ENCODE measurements at regions not wholly inside any gene's neighbourhood (a gene's known extent, or its start where the extent isn't known, plus 50 kb on each side); places are given as distances from the start of the nearest gene placed in this dataset.

DNA sequence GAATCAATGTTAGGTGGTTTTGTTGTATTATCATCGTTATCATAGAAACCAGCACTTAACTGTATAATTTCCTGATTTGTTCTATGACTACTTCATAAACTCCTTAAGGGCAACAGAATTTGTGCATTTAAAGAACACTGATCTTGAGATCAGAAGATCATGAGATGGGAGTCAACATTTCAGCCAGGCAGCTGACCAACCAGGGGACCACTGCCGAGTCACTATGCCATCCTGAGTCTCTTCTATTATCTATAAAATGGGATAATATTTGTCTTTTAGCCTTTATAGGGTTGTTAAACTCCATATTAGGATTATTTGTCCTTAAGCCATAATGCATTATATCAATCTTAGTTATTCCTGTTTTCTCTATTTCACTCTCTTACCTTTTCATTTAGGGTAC, 261.7 kb downstream of the GPAM start:
- TF ChIP-seq, protein P1, sequence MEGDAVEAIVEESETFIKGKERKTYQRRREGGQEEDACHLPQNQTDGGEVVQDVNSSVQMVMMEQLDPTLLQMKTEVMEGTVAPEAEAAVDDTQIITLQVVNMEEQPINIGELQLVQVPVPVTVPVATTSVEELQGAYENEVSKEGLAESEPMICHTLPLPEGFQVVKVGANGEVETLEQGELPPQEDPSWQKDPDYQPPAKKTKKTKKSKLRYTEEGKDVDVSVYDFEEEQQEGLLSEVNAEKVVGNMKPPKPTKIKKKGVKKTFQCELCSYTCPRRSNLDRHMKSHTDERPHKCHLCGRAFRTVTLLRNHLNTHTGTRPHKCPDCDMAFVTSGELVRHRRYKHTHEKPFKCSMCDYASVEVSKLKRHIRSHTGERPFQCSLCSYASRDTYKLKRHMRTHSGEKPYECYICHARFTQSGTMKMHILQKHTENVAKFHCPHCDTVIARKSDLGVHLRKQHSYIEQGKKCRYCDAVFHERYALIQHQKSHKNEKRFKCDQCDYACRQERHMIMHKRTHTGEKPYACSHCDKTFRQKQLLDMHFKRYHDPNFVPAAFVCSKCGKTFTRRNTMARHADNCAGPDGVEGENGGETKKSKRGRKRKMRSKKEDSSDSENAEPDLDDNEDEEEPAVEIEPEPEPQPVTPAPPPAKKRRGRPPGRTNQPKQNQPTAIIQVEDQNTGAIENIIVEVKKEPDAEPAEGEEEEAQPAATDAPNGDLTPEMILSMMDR (IDR thresholded peaks at IDR 0.05 in 8 of 11, conservative IDR thresholded peaks at IDR 0.05 in 3 of 11): no peak
- TF ChIP-seq POLR2A (IDR thresholded peaks at IDR 0.05): no peak
- TF ChIP-seq POLR2AphosphoS5 (IDR thresholded peaks at IDR 0.05): no peak

All from spleen (tissue), 7 donors.